ENCODE measurements at regions not wholly inside any gene's neighbourhood (a gene's known extent, or its start where the extent isn't known, plus 50 kb on each side); places are given as distances from the start of the nearest gene placed in this dataset.

DNA sequence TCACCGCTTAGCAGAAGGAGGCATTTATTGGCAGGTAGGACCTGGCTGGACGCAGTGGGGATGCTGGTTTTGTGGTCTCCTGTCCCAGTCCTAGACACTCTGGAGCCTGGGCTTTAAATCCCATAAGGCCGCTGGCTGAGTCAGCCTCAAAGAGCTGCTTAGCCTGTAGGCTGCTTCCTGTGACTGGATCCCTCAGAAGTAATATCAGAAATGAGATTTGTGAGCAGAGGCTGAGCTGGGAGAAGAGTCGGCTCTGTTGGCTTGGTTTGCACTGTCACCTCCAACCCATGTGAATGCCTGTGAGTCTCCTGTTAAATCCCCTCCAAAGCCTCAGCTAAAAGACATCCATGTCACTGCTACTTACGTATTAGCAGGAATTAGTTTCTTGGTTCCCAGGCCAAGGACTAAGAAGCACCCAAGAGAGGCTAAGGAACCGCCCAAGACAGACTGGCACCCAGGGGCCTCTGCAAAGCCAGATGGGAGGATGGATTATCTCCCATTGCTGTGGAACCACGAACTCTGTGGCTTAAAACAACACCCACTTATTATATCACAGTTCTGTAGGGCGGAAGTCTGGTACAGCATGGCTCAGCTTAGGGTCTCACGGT, 289.4 kb downstream of the CDC5L start:
- TF ChIP-seq, protein P1, sequence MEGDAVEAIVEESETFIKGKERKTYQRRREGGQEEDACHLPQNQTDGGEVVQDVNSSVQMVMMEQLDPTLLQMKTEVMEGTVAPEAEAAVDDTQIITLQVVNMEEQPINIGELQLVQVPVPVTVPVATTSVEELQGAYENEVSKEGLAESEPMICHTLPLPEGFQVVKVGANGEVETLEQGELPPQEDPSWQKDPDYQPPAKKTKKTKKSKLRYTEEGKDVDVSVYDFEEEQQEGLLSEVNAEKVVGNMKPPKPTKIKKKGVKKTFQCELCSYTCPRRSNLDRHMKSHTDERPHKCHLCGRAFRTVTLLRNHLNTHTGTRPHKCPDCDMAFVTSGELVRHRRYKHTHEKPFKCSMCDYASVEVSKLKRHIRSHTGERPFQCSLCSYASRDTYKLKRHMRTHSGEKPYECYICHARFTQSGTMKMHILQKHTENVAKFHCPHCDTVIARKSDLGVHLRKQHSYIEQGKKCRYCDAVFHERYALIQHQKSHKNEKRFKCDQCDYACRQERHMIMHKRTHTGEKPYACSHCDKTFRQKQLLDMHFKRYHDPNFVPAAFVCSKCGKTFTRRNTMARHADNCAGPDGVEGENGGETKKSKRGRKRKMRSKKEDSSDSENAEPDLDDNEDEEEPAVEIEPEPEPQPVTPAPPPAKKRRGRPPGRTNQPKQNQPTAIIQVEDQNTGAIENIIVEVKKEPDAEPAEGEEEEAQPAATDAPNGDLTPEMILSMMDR (IDR thresholded peaks at IDR 0.05; ENCODE audit: low read depth, low read length): no peak
- TF ChIP-seq, protein P2, sequence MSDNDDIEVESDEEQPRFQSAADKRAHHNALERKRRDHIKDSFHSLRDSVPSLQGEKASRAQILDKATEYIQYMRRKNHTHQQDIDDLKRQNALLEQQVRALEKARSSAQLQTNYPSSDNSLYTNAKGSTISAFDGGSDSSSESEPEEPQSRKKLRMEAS (IDR thresholded peaks at IDR 0.05; ENCODE audit: low read depth, low read length): no peak
- no peak for TF ChIP-seq MYC (IDR thresholded peaks at IDR 0.05; ENCODE audit: low read depth, low read length)
